BJ (cell line): ENCODE measurements at regions not wholly inside any gene's neighbourhood (a gene's known extent, or its start where the extent isn't known, plus 50 kb on each side); places are given as distances from the start of the nearest gene placed in this dataset.

Experiments used
- CTCF ChIA-PET: fragments of 350-600 bp; formaldehyde crosslinking; extraction: SDS; loops from one replicate; lab custom pipeline; 2021; ENCODE audit warnings: antibody characterized with exemption, inconsistent platforms; lab: Yijun Ruan, JAX
- POLR2A ChIA-PET: fragments of 300-600 bp; sonication (Branson Sonifier 250); formaldehyde crosslinking; extraction: SDS; loops from one replicate; lab custom pipeline; 2021; ENCODE audit warnings: antibody characterized with exemption; lab: Charles Lee
- DNase-seq: peaks from one replicate; pipeline ENCODE4 v3.0.0-alpha.2; 2011; ENCODE audit warnings: low read depth
- H3K27me3 ChIP-seq: 2 replicates; pipeline ENCODE4 v1.6.0; 2011; ENCODE audit warnings: low read length; ENCODE audit not compliant: control insufficient read depth, insufficient read depth
- H3K36me3 ChIP-seq: 2 replicates; pipeline ENCODE4 v1.5.1; 2011; ENCODE audit warnings: low read length; ENCODE audit not compliant: control insufficient read depth, insufficient read depth
- H3K4me3 ChIP-seq: 2 replicates; pipeline ENCODE4 v1.5.1; 2011; ENCODE audit warnings: low read depth, mild to moderate bottlenecking, control low read depth, low read length
- TF ChIP-seq, protein P1 (sequence below): IDR thresholded peaks from 2 replicates; pipeline ENCODE4 v1.5.1; 2011; ENCODE audit warnings: low read depth, mild to moderate bottlenecking, control low read depth, inconsistent platforms, low read length, moderate library complexity; ENCODE audit not compliant: insufficient read depth

DNA sequence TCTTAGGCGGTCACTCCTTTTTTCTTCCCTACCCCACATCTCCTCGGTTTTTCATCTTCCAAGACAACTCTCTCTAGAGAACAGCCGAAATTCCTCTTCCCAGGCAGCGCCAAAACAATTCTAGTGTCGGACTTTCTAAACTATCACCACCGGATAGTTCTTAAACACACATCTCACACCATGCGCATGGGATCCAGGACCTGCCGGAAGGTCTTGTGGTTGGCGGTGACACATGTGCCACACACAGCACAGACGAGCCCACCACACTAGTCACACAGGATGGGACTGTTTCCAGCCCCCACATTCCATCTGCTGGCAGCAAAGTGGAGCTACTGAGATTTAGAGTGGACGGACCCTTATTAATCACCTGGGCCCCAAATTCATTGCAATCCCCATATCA, 614.9 kb upstream of the CADM1 start:
- Histone ChIP-seq H3K27me3 (no peaks in the 10 kb centered on the region), H3K36me3 (no peaks in the 10 kb centered on the region), H3K4me3 (no peak overlapping the region)
- CTCF ChIA-PET = no interaction called here
- POLR2A ChIA-PET = no interaction called here
- DNase-seq = no peak
- TF ChIP-seq, protein P1, sequence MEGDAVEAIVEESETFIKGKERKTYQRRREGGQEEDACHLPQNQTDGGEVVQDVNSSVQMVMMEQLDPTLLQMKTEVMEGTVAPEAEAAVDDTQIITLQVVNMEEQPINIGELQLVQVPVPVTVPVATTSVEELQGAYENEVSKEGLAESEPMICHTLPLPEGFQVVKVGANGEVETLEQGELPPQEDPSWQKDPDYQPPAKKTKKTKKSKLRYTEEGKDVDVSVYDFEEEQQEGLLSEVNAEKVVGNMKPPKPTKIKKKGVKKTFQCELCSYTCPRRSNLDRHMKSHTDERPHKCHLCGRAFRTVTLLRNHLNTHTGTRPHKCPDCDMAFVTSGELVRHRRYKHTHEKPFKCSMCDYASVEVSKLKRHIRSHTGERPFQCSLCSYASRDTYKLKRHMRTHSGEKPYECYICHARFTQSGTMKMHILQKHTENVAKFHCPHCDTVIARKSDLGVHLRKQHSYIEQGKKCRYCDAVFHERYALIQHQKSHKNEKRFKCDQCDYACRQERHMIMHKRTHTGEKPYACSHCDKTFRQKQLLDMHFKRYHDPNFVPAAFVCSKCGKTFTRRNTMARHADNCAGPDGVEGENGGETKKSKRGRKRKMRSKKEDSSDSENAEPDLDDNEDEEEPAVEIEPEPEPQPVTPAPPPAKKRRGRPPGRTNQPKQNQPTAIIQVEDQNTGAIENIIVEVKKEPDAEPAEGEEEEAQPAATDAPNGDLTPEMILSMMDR = no peak

GRCh38 chr11:116118138-116118470, 613.9 kb upstream of the CADM1 start:
- CTCF ChIA-PET = no interaction called here
- POLR2A ChIA-PET = no interaction called here
- TF ChIP-seq, protein P1 = no peak

GRCh38 chr11:116117331-116118137, 613.3 kb upstream of the CADM1 start:
- DNase-seq = no peak
- no peak overlapping the region for H3K4me3 ChIP-seq
- no peaks in the 10 kb centered on the region for H3K27me3 ChIP-seq
- ChIA-PET CTCF (no interaction called here), POLR2A (no interaction called here)
- no peaks in the 10 kb centered on the region for H3K36me3 ChIP-seq
- TF ChIP-seq, protein P1 = no peak

More at GRCh38 chr11:116118138-116118470, 613.9 kb upstream of the CADM1 start:
- H3K27me3 ChIP-seq = no peaks in the 10 kb centered on the region
- H3K36me3 ChIP-seq = no peaks in the 10 kb centered on the region
- no peak for DNase-seq
- no peak overlapping the region for H3K4me3 ChIP-seq

DNA sequence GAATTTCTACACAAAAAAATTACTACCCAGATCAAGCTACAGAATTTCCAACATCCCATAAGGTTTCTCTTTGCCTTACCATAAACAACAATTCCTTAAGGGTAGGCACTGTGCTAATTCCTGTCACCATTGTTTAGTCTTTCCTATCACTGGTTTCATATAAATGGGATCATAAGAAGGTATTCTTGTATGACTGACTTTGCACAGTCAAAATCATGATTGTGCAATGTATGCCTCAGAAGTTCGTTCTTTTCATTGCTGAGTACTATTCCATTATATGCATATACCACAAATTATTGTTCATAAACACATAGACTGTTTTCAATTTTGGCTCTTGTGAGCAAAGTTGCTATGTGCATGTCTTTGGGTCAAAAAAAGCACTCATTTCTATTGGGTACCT, 611.6 kb upstream of the CADM1 start:
- no peak for DNase-seq
- no peaks in the 10 kb centered on the region for H3K36me3 ChIP-seq
- TF ChIP-seq, protein P1 = no peak
- no peak overlapping the region for H3K4me3 ChIP-seq
- ChIA-PET POLR2A (no interaction called here), CTCF (no interaction called here)
- no peaks in the 10 kb centered on the region for H3K27me3 ChIP-seq

GRCh38 chr11:116114198-116114651, 610.0 kb upstream of the CADM1 start:
- no peak for DNase-seq
- H3K27me3 ChIP-seq = no peaks in the 10 kb centered on the region
- TF ChIP-seq, protein P1 = no peak
- POLR2A ChIA-PET = no interaction called here
- CTCF ChIA-PET = no interaction called here
- no peaks in the 10 kb centered on the region for H3K36me3 ChIP-seq
- H3K4me3 ChIP-seq = no peak overlapping the region
